Sigmoid colon (tissue), 6 donors: ENCODE measurements at regions not wholly inside any gene's neighbourhood (a gene's known extent, or its start where the extent isn't known, plus 50 kb on each side); places are given as distances from the start of the nearest gene placed in this dataset.

Experiments
- DNase-seq: peaks from one replicate; pipeline ENCODE4 v3.0.0-alpha.2; 2019
- H3K27ac ChIP-seq, 4 donors: fragments of 200-600 bp; sonication (generic); one replicate each; pipeline ENCODE4 v1.5.1; 2016 to 2019; ENCODE audit warnings: mild to moderate bottlenecking in 1 of 4
- H3K27me3 ChIP-seq, 3 donors: fragments of 200-600 bp; sonication (generic); one replicate each; pipeline ENCODE4 v1.5.1; 2019; ENCODE audit warnings: mild to moderate bottlenecking in 1 of 3
- H3K36me3 ChIP-seq, 4 donors: fragments of 200-600 bp; sonication (generic); one replicate each; pipeline ENCODE4 v1.5.1; 2016 to 2019
- H3K4me1 ChIP-seq, 4 donors: fragments of 200-600 bp; sonication (generic); one replicate each; pipeline ENCODE4 v1.5.1; 2017 to 2019
- H3K4me3 ChIP-seq, 4 donors: fragments of 200-600 bp; sonication (generic); one replicate each; pipeline ENCODE4 v1.5.1; 2017 to 2019; ENCODE audit warnings: mild to moderate bottlenecking in 2 of 4, moderate library complexity in 1 of 4
- H3K9me3 ChIP-seq, 4 donors: fragments of 200-600 bp in 3 of 4; sonication (generic) in 3 of 4; one replicate each; pipeline versions ENCODE4 v1.5.1 to v1.6.1; 2013 to 2019
- CTCF ChIP-seq, 4 experiments: fragments of 450-650 bp in 3 of 4; fragments of 200-600 bp in 1 of 4; IDR thresholded peaks; one replicate each; pipeline ENCODE4 v1.5.1; 2016 to 2019; ENCODE audit warnings: antibody characterized with exemption in 4 of 4, mild to moderate bottlenecking in 3 of 4, moderate library complexity in 2 of 4
- EP300 ChIP-seq, 4 donors: sonication (generic); formaldehyde crosslinking; IDR thresholded peaks; one replicate each; pipeline ENCODE4 v1.6.1; 2017; ENCODE audit warnings: antibody characterized with exemption in 4 of 4
- POLR2A ChIP-seq, 2 donors: fragments of 450-650 bp; IDR thresholded peaks; one replicate each; pipeline ENCODE4 v1.6.1; 2016; ENCODE audit warnings: antibody characterized with exemption in 2 of 2, mild to moderate bottlenecking in 2 of 2, moderate library complexity in 2 of 2
- POLR2AphosphoS5 ChIP-seq, 4 donors: sonication (generic); formaldehyde crosslinking; IDR thresholded peaks; one replicate each; pipeline ENCODE4 v1.6.1; 2017; ENCODE audit warnings: antibody characterized with exemption in 4 of 4
- WGBS, 2 donors: extraction: QIAGEN DNeasy Blood & Tissue Kit; methylation state at CpG; one replicate each; pipeline ENCODE4 v1.1.7; 2013; 5-methylcytosine and 5-hydroxymethylcytosine counted together
- intact Hi-C: fragments of 100-400 bp; cut with DNase I; formaldehyde crosslinking; loops from one replicate; pipeline ENCODE4 v1.15.1; 2023
- donor health status: healthy with polysubstance abuse.
- donor health status: healthy.

- no peaks in the 10 kb centered on the region for H3K27me3 ChIP-seq
- H3K9me3 ChIP-seq, result no peaks in the 10 kb centered on the region
- H3K27ac ChIP-seq, result no peak overlapping the region
- DNase-seq, result no peak
- intact Hi-C loops, result no loop called here
- TF ChIP-seq POLR2AphosphoS5 (IDR thresholded peaks at IDR 0.05), result no peak
- no peak for TF ChIP-seq EP300 (IDR thresholded peaks at IDR 0.05)
- no peak for TF ChIP-seq CTCF (IDR thresholded peaks at IDR 0.05)
- TF ChIP-seq POLR2A (IDR thresholded peaks at IDR 0.05), result no peak
- H3K4me1 ChIP-seq, result no peaks in the 10 kb centered on the region
- no peak overlapping the region for H3K4me3 ChIP-seq
- no peaks in the 10 kb centered on the region for H3K36me3 ChIP-seq
- WGBS, 2 donors, result 81 to 82% methylated on average over 5 of the region's 5 CpGs
Measured at GRCh38 chr3:117201901-117202774, 492.6 kb downstream of the TUSC7 start.

DNA sequence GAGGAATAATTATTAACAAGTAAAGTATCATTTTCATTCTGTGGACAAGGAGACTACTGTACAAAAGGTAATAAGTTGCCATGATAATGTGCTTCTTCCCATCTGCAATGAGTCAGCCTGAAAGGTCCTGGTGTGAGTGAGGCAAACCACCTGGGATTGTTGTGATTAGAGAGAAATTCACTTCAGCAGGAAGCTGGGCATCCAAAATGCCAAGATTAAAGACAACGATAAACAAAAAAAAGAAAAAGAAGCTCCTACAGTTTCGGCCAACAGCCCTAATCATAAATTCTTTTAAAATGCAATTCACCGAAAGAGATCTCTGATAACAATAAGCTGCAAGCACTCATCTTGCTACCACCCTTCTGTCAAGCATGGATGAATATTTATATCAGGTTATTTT, 507.8 kb downstream of the TUSC7 start:
- Histone ChIP-seq H3K4me3 (no peak overlapping the region), H3K9me3 (peaks cover 0 to under 1% (median 0%) of the 10 kb centered on the region in 4 donors), H3K36me3 (no peaks in the 10 kb centered on the region), H3K4me1 (no peaks in the 10 kb centered on the region), H3K27ac (no peak overlapping the region), H3K27me3 (no peaks in the 10 kb centered on the region)
- TF ChIP-seq EP300 (IDR thresholded peaks at IDR 0.05) (no peak), POLR2A (IDR thresholded peaks at IDR 0.05) (no peak), CTCF (IDR thresholded peaks at IDR 0.05) (no peak), POLR2AphosphoS5 (IDR thresholded peaks at IDR 0.05) (no peak)
- intact Hi-C loops, result no loop called here
- no peak for DNase-seq
- WGBS, 2 donors, result 79 to 90% methylated on average over 3 of the region's 3 CpGs

DNA sequence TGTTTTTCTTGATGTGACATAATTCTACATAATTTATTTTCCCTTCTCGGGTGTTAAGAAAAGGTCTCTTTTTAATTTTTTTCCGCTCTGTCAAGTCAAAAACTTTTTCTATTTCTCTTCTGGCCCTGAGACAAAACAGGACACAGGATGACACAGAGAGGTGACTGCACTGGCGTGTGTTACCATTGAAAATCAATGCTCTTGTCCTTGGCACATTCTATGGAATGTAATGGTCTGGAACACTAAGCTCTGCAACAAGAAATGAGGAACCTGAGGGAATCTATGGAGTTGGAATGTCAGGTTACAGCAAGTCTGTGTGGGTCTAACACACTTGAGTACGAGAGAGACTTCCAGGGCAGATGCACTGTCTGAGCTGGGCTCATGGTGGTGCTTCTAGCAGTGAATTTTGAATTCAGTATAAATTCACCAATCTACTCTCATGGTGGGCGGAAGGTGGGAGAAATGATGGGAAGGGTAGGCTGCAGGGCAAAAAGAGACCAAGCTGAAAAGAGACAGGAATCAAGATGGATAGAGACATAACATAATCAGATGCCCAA, 508.3 kb downstream of the TUSC7 start:
- H3K27ac ChIP-seq, result no peak overlapping the region
- H3K4me1 ChIP-seq, result no peaks in the 10 kb centered on the region
- no peaks in the 10 kb centered on the region for H3K27me3 ChIP-seq
- H3K9me3 ChIP-seq, result no peaks in the 10 kb centered on the region
- intact Hi-C loops, result no loop called here
- TF ChIP-seq POLR2A (IDR thresholded peaks at IDR 0.05), result no peak
- TF ChIP-seq CTCF (IDR thresholded peaks at IDR 0.05), result no peak
- WGBS, 2 donors, result 87 to 93% methylated on average over 5 of the region's 5 CpGs
- H3K4me3 ChIP-seq, result no peak overlapping the region
- no peaks in the 10 kb centered on the region for H3K36me3 ChIP-seq
- no peak for DNase-seq

DNA sequence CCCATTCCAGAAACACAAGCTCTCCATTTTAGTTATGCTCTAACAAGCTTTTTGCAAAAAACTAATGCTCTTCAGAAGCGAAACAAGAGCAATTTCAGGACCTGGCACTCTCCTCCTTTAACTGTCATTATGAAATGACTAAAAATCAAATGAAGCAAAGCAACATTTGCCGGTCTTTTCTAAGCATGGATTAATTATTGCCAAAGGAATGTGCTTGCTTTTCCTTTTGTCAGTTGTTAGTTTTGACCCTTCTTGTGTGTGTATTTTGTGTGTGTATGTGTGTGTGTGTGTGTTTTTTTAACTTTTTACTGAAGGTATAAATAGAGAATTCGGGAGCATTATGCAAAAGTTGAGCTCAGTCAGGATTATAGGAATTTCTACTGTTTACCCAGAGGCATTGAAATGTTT, 509.1 kb downstream of the TUSC7 start:
- no peaks in the 10 kb centered on the region for H3K36me3 ChIP-seq
- DNase-seq, result no peak
- intact Hi-C loops, result no loop called here
- H3K9me3 ChIP-seq, result no peaks in the 10 kb centered on the region
- TF ChIP-seq POLR2A (IDR thresholded peaks at IDR 0.05) (no peak), POLR2AphosphoS5 (IDR thresholded peaks at IDR 0.05) (no peak), CTCF (IDR thresholded peaks at IDR 0.05) (no peak), EP300 (IDR thresholded peaks at IDR 0.05) (no peak)
- 12 to 51% methylated on average over 3 of the region's 3 CpGs for WGBS, 2 donors
- no peaks in the 10 kb centered on the region for H3K27me3 ChIP-seq
- H3K4me3 ChIP-seq, result no peak overlapping the region
- H3K27ac ChIP-seq, result no peak overlapping the region
- H3K4me1 ChIP-seq, result no peaks in the 10 kb centered on the region
